Parathyroid adenoma (tissue), 2 donors: ENCODE measurements at regions not wholly inside any gene's neighbourhood (a gene's known extent, or its start where the extent isn't known, plus 50 kb on each side); places are given as distances from the start of the nearest gene placed in this dataset.
"Not testable (repeated sequence)": the region's sequence is repeated elsewhere in the genome, so short reads cannot be mapped to it uniquely, and the experiment has no call there.

ENCODE experiments used
- H2AFZ ChIP-seq: fragments of 300-600 bp; sonication (generic); one replicate; pipeline ENCODE4 v1.7.0; 2017; ENCODE audit warnings: antibody characterized with exemption, mild to moderate bottlenecking
- H3K27ac ChIP-seq: fragments of 300-600 bp; sonication (generic); one replicate; pipeline ENCODE4 v1.7.0; 2017
- H3K27me3 ChIP-seq: fragments of 300-600 bp; sonication (generic); one replicate; pipeline ENCODE4 v1.7.0; 2017; ENCODE audit warnings: low read length; ENCODE audit not compliant: control insufficient read depth, insufficient read depth
- H3K36me3 ChIP-seq: fragments of 300-600 bp; sonication (generic); one replicate; pipeline ENCODE4 v1.7.0; 2017; ENCODE audit warnings: low read length; ENCODE audit not compliant: control insufficient read depth, insufficient read depth
- H3K4me1 ChIP-seq: fragments of 300-600 bp; sonication (generic); one replicate; pipeline ENCODE4 v1.7.0; 2017; ENCODE audit warnings: control low read depth
- H3K4me2 ChIP-seq: fragments of 300-600 bp; sonication (generic); one replicate; pipeline ENCODE4 v1.7.0; 2017; ENCODE audit warnings: low read length
- H3K4me3 ChIP-seq: fragments of 300-600 bp; sonication (generic); one replicate; pipeline ENCODE4 v1.7.0; 2017; ENCODE audit warnings: low read depth, low read length
- H3K79me2 ChIP-seq: fragments of 300-600 bp; sonication (generic); one replicate; pipeline ENCODE4 v1.7.0; 2017; ENCODE audit warnings: control low read depth
- H3K9ac ChIP-seq: fragments of 300-600 bp; sonication (generic); one replicate; pipeline ENCODE4 v1.7.0; 2017; ENCODE audit warnings: mild to moderate bottlenecking
- H3K9me3 ChIP-seq: fragments of 300-600 bp; sonication (generic); one replicate; pipeline ENCODE4 v1.7.0; 2017; ENCODE audit warnings: low read length; ENCODE audit not compliant: control insufficient read depth
- TF ChIP-seq, protein P1 (sequence below): fragments of 300-600 bp; sonication (generic); IDR thresholded peaks from one replicate; pipeline ENCODE4 v1.7.0; 2017; ENCODE audit warnings: antibody characterized with exemption, mild to moderate bottlenecking
- donor health status: primary hyperparathyroidism.

DNA sequence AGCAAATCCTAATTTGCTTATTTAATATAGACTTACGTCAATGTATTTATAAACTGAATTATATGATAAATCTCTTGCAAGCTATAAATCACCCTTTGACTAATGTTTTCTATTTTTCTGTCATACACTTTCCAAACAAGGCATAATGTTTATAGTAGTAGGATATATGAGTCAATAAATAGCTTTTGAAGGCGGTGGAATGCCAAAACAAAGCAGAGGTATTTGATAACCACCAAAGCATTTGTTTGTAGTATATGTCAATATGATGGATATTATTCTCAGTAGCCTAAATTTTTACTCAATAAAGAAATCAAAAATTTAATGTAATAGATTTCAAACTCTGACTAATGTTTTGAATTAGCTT lies 1354.6 kb downstream of the HACE1 start:
- Histone ChIP-seq H3K4me2 (no peak overlapping the region), H3K27ac (no peak overlapping the region), H3K79me2 (no peaks in the 10 kb centered on the region), H2AFZ (no peak overlapping the region), H3K9me3 (no peaks in the 10 kb centered on the region), H3K27me3 (no peaks in the 10 kb centered on the region), H3K36me3 (no peaks in the 10 kb centered on the region), H3K4me1 (no peaks in the 10 kb centered on the region), H3K4me3 (no peak overlapping the region), H3K9ac (no peak overlapping the region)
- TF ChIP-seq, protein P1, sequence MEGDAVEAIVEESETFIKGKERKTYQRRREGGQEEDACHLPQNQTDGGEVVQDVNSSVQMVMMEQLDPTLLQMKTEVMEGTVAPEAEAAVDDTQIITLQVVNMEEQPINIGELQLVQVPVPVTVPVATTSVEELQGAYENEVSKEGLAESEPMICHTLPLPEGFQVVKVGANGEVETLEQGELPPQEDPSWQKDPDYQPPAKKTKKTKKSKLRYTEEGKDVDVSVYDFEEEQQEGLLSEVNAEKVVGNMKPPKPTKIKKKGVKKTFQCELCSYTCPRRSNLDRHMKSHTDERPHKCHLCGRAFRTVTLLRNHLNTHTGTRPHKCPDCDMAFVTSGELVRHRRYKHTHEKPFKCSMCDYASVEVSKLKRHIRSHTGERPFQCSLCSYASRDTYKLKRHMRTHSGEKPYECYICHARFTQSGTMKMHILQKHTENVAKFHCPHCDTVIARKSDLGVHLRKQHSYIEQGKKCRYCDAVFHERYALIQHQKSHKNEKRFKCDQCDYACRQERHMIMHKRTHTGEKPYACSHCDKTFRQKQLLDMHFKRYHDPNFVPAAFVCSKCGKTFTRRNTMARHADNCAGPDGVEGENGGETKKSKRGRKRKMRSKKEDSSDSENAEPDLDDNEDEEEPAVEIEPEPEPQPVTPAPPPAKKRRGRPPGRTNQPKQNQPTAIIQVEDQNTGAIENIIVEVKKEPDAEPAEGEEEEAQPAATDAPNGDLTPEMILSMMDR: no peak

GRCh38 chr6:103504501-103505154 lies 1355.1 kb downstream of the HACE1 start:
- Histone ChIP-seq H3K9me3 (no peaks in the 10 kb centered on the region), H3K4me1 (no peaks in the 10 kb centered on the region), H3K36me3 (no peaks in the 10 kb centered on the region), H3K79me2 (no peaks in the 10 kb centered on the region), H3K4me3 (no peak overlapping the region), H2AFZ (no peak overlapping the region), H3K27ac (no peak overlapping the region), H3K9ac (no peak overlapping the region), H3K27me3 (no peaks in the 10 kb centered on the region), H3K4me2 (no peak overlapping the region)
- TF ChIP-seq, protein P1: no peak

DNA sequence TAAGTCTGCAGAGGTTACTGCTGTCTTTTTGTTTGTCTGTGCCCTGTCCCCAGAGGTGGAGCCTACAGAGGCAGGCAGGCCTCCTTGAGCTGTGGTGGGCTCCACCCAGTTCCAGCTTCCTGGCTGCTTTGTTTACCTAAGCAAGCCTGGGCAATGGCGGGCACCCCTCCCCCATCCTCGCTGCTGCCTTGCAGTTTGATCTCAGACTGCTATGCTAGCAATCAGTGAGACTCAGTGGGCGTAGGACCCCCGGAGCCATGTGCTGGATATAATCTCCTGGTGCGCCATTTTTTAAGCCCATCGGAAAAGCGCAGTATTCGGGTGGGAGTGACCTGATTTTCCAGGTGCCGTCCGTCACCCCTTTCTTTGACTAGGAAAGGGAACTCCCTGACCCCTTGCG lies 1363.1 kb downstream of the HACE1 start:
- H3K27ac ChIP-seq, H3K9me3 ChIP-seq, H3K27me3 ChIP-seq, H3K79me2 ChIP-seq, H3K9ac ChIP-seq, H3K36me3 ChIP-seq, H3K4me3 ChIP-seq, H3K4me2 ChIP-seq, H2AFZ ChIP-seq, H3K4me1 ChIP-seq: not testable (repeated sequence)

- no peaks in the 10 kb centered on the region for H3K9me3 ChIP-seq
- no peak overlapping the region for H3K4me3 ChIP-seq
- H3K9ac ChIP-seq: no peak overlapping the region
- H3K36me3 ChIP-seq: no peaks in the 10 kb centered on the region
- no peak overlapping the region for H2AFZ ChIP-seq
- no peak overlapping the region for H3K4me2 ChIP-seq
- TF ChIP-seq, protein P1: no peak
- H3K79me2 ChIP-seq: no peaks in the 10 kb centered on the region
- no peaks in the 10 kb centered on the region for H3K27me3 ChIP-seq
- no peak overlapping the region for H3K27ac ChIP-seq
- no peaks in the 10 kb centered on the region for H3K4me1 ChIP-seq
Observed at GRCh38 chr6:103456652-103457051, 1403.1 kb downstream of the HACE1 start.

GRCh38 chr6:103455275-103455674 lies 1404.4 kb downstream of the HACE1 start:
- no peak overlapping the region for H3K4me2 ChIP-seq
- no peaks in the 10 kb centered on the region for H3K4me1 ChIP-seq
- H3K27ac ChIP-seq: no peak overlapping the region
- no peak overlapping the region for H3K9ac ChIP-seq
- no peak overlapping the region for H2AFZ ChIP-seq
- TF ChIP-seq, protein P1: no peak
- H3K27me3 ChIP-seq: no peaks in the 10 kb centered on the region
- no peaks in the 10 kb centered on the region for H3K36me3 ChIP-seq
- H3K9me3 ChIP-seq: no peaks in the 10 kb centered on the region
- H3K4me3 ChIP-seq: no peak overlapping the region
- H3K79me2 ChIP-seq: no peaks in the 10 kb centered on the region
